ENCODE measurements at regions not wholly inside any gene's neighbourhood (a gene's known extent, or its start where the extent isn't known, plus 50 kb on each side); places are given as distances from the start of the nearest gene placed in this dataset.

GRCh38 chr16:27719106-27719445 lies 169.1 kb downstream of the KATNIP start:
- no peaks in the 10 kb centered on the region for H3K27me3 ChIP-seq (ENCODE audit: low read depth)
- TF ChIP-seq CTCF (IDR thresholded peaks at IDR 0.05; ENCODE audit: borderline replicate concordance) = no peak
- no peak for DNase-seq
- no peaks in the 10 kb centered on the region for H3K9me3 ChIP-seq (replicated peaks)
- peaks cover 6% of the 10 kb centered on the region for H3K36me3 ChIP-seq
- no peak overlapping the region for H3K4me3 ChIP-seq
- no peak overlapping the region for H3K27ac ChIP-seq (replicated peaks)
- H3K4me1 ChIP-seq = peaks cover 6% of the 10 kb centered on the region
- intact Hi-C loops (cut with micrococcal nuclease) = no loop called here

- intact Hi-C loops (cut with micrococcal nuclease) = no loop called here
- H3K4me1 ChIP-seq = peaks cover 19% of the 10 kb centered on the region
- no peaks in the 10 kb centered on the region for H3K9me3 ChIP-seq (replicated peaks)
- H3K27me3 ChIP-seq (ENCODE audit: low read depth) = no peaks in the 10 kb centered on the region
- no peak for TF ChIP-seq CTCF (IDR thresholded peaks at IDR 0.05; ENCODE audit: borderline replicate concordance)
- H3K36me3 ChIP-seq = peaks cover 9% of the 10 kb centered on the region
- DNase-seq = peak; percentile 44
- peak overlapping the region; percentile 12 for H3K4me3 ChIP-seq
- peak overlapping the region; percentile 81 for H3K27ac ChIP-seq (replicated peaks)
Observed at GRCh38 chr16:27720731-27721530, 171.0 kb downstream of the KATNIP start.

- Histone ChIP-seq H3K36me3 (peaks cover 16% of the 10 kb centered on the region), H3K27ac (replicated peaks) (peak overlapping the region; percentile 81), H3K9me3 (replicated peaks) (no peaks in the 10 kb centered on the region), H3K27me3 (ENCODE audit: low read depth) (no peaks in the 10 kb centered on the region), H3K4me1 (peaks cover 19% of the 10 kb centered on the region), H3K4me3 (peak overlapping the region; percentile 12)
- intact Hi-C loops (cut with micrococcal nuclease) = no loop called here
- DNase-seq = peak; percentile 77
- TF ChIP-seq CTCF (IDR thresholded peaks at IDR 0.05; ENCODE audit: borderline replicate concordance) = no peak
Observed at GRCh38 chr16:27721531-27722181, 171.7 kb downstream of the KATNIP start.

GRCh38 chr16:27722207-27722606 lies 172.3 kb downstream of the KATNIP start:
- Histone ChIP-seq H3K36me3 (peaks cover 21% of the 10 kb centered on the region), H3K27ac (replicated peaks) (peak overlapping the region; percentile 54)
- intact Hi-C loops (cut with micrococcal nuclease) = no loop called here

GRCh38 chr16:27722892-27723450 lies 173.0 kb downstream of the KATNIP start:
- peaks cover 28% of the 10 kb centered on the region for H3K36me3 ChIP-seq
- H3K9me3 ChIP-seq (replicated peaks) = no peaks in the 10 kb centered on the region
- TF ChIP-seq CTCF (IDR thresholded peaks at IDR 0.05; ENCODE audit: borderline replicate concordance) = no peak
- H3K4me3 ChIP-seq = no peak overlapping the region
- H3K27me3 ChIP-seq (ENCODE audit: low read depth) = no peaks in the 10 kb centered on the region
- no peak for DNase-seq
- peaks cover 19% of the 10 kb centered on the region for H3K4me1 ChIP-seq
- no peak overlapping the region for H3K27ac ChIP-seq (replicated peaks)
- intact Hi-C loops (cut with micrococcal nuclease) = no loop called here

More at GRCh38 chr16:27722207-27722606, 172.3 kb downstream of the KATNIP start:
- Histone ChIP-seq H3K4me3 (no peak overlapping the region), H3K27me3 (ENCODE audit: low read depth) (no peaks in the 10 kb centered on the region), H3K4me1 (peaks cover 19% of the 10 kb centered on the region), H3K9me3 (replicated peaks) (no peaks in the 10 kb centered on the region)
- TF ChIP-seq CTCF (IDR thresholded peaks at IDR 0.05; ENCODE audit: borderline replicate concordance) = no peak
- no peak for DNase-seq
